GM12873 (cell line): ENCODE measurements at regions not wholly inside any gene's neighbourhood (a gene's known extent, or its start where the extent isn't known, plus 50 kb on each side); places are given as distances from the start of the nearest gene placed in this dataset.

Experiments
- CTCF ChIP-seq: IDR thresholded peaks from 2 replicates; pipeline ENCODE4 v1.5.1; 2012; ENCODE audit warnings: low read depth, mild to moderate bottlenecking, moderate library complexity, low read length, control low read depth; ENCODE audit not compliant: insufficient read depth; ENCODE audit errors: missing control alignments

- no peak for TF ChIP-seq CTCF
Observed at GRCh38 chr5:8949908-8950307, 596.0 kb downstream of the SEMA5A start.

- TF ChIP-seq CTCF, result no peak
Observed at GRCh38 chr5:8952147-8952546, 593.7 kb downstream of the SEMA5A start.

GRCh38 chr5:8953016-8953415 lies 592.9 kb downstream of the SEMA5A start:
- no peak for TF ChIP-seq CTCF

- no peak for TF ChIP-seq CTCF
Observed at GRCh38 chr5:8953911-8954438, 591.9 kb downstream of the SEMA5A start.

GRCh38 chr5:8954801-8955200 lies 591.1 kb downstream of the SEMA5A start:
- peak; percentile 5 for TF ChIP-seq CTCF

GRCh38 chr5:8956659-8957058 lies 589.2 kb downstream of the SEMA5A start:
- TF ChIP-seq CTCF, result no peak

GRCh38 chr5:8958602-8959001 lies 587.3 kb downstream of the SEMA5A start:
- no peak for TF ChIP-seq CTCF

GRCh38 chr5:8961219-8961618 lies 584.7 kb downstream of the SEMA5A start:
- no peak for TF ChIP-seq CTCF
